ENCODE measurements at regions not wholly inside any gene's neighbourhood (a gene's known extent, or its start where the extent isn't known, plus 50 kb on each side); places are given as distances from the start of the nearest gene placed in this dataset.

DNA sequence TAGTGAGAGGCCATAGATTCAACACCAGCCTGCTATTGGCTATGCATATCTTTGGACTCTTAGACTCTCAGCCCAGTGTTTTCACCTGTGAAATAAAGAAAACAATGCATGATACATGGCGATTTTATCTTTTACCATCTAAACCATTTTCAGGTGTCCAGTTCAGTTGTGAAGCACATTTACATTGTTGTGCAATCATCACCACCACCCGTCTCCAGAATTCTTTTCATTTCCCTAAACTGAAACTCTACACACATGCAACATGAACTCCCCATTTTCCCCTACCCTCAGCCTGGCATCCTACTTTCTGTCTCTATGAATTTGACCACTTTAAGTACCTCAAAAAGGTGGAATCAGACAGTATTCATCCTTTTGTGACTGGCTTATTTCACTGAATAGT lies 420.6 kb downstream of the MED10 start:
- TF ChIP-seq, protein P1, sequence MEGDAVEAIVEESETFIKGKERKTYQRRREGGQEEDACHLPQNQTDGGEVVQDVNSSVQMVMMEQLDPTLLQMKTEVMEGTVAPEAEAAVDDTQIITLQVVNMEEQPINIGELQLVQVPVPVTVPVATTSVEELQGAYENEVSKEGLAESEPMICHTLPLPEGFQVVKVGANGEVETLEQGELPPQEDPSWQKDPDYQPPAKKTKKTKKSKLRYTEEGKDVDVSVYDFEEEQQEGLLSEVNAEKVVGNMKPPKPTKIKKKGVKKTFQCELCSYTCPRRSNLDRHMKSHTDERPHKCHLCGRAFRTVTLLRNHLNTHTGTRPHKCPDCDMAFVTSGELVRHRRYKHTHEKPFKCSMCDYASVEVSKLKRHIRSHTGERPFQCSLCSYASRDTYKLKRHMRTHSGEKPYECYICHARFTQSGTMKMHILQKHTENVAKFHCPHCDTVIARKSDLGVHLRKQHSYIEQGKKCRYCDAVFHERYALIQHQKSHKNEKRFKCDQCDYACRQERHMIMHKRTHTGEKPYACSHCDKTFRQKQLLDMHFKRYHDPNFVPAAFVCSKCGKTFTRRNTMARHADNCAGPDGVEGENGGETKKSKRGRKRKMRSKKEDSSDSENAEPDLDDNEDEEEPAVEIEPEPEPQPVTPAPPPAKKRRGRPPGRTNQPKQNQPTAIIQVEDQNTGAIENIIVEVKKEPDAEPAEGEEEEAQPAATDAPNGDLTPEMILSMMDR (IDR thresholded peaks at IDR 0.05), result no peak
- TF ChIP-seq EP300 (IDR thresholded peaks at IDR 0.05), result no peak
- no peak for TF ChIP-seq POLR2A (IDR thresholded peaks at IDR 0.05; ENCODE audit: low read depth)
- no peak for TF ChIP-seq POLR2AphosphoS5 (IDR thresholded peaks at IDR 0.05)
